ENCODE measurements at regions not wholly inside any gene's neighbourhood (a gene's known extent, or its start where the extent isn't known, plus 50 kb on each side); places are given as distances from the start of the nearest gene placed in this dataset.

GRCh38 chr16:86110726-86111125, 211.8 kb downstream of the IRF8 start:
- TF ChIP-seq CTCF (optimal IDR thresholded peaks at IDR 0.05 in 1 of 3, IDR thresholded peaks at IDR 0.05 in 1 of 3, conservative IDR thresholded peaks at IDR 0.05 in 1 of 3; ENCODE audit: extremely low read depth in 1 of 3, insufficient read depth in 2 of 3, low read length in 3 of 3) (no peak), EZH2 (IDR thresholded peaks at IDR 0.05; ENCODE audit: low read length) (no peak)

Measured in keratinocyte (primary cell).